ENCODE measurements at regions not wholly inside any gene's neighbourhood (a gene's known extent, or its start where the extent isn't known, plus 50 kb on each side); places are given as distances from the start of the nearest gene placed in this dataset.

DNA sequence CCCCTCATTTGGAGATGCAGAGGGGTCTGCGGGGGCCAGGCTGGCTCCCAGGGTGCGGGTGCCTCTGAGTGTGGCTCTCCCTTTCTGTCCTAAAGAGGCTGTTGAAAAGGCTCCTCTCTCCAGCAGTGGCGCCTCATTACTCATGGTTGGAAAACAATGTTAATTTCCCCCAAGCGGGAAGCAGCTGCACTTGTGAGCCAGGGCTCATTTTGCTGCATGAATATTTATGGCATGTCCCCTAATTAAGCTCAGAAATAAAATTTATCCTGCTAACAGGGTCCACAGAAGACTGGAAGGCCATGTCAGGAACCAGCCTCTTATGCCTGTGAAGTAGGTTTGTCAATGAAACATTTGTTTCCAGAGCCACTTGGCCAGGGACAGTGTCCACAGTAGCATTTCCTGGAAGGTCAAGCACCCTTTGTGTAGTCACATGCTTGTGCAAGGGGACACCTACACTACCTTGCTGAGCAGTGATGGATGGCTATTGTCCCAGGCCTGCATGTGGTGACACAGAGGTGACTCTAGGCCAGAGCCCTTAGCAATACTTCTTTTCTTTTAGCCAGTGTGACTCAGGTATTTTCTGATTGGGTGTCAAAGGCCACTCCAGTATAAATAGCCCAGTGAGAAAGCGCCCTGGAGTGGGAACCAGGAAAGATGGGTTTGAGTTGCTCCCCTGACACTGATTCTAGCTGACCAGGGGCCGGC, 259.0 kb downstream of the FOXD2 start:
- DNase-seq (ENCODE audit: extremely low read depth, low read depth): no peak
- TF ChIP-seq, protein P1, sequence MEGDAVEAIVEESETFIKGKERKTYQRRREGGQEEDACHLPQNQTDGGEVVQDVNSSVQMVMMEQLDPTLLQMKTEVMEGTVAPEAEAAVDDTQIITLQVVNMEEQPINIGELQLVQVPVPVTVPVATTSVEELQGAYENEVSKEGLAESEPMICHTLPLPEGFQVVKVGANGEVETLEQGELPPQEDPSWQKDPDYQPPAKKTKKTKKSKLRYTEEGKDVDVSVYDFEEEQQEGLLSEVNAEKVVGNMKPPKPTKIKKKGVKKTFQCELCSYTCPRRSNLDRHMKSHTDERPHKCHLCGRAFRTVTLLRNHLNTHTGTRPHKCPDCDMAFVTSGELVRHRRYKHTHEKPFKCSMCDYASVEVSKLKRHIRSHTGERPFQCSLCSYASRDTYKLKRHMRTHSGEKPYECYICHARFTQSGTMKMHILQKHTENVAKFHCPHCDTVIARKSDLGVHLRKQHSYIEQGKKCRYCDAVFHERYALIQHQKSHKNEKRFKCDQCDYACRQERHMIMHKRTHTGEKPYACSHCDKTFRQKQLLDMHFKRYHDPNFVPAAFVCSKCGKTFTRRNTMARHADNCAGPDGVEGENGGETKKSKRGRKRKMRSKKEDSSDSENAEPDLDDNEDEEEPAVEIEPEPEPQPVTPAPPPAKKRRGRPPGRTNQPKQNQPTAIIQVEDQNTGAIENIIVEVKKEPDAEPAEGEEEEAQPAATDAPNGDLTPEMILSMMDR (IDR thresholded peaks at IDR 0.05; ENCODE audit: low read depth, low read length): no peak

DNA sequence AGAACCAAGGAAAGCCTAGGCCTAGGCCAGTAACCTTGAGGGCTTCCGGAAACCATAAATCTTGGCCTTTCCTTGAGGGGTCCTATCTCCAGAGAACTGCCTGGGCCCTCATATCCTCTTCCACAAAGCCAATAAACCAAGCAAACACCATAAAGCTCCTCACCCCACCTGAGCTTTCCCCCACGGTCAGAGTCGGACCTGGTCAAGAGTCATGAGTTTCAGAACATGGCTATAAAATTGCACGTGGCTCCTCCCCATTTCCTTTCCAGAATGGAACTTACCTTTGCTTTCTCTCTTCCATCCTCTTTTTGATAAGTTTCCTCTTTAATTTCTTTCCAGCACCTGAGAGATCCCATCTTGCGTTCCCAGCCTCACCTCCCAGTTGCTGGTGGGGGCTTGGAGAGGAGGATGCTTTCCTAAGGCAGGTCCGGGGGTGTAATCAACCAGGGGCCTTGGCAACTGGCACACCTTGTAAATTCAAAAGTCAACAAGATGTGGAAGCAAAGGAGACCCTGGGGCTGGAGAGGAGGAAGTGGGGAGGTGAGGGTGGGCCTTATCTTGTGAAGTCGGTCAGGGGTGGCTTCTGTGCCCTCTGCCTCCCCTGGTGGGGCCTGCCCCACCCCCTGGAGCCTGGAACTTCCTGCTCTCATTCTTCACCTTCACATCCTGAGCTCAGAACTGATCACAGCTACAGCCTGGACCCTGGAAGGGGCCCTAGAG, 259.9 kb downstream of the FOXD2 start:
- DNase-seq (ENCODE audit: extremely low read depth, low read depth): no peak
- TF ChIP-seq, protein P1 (IDR thresholded peaks at IDR 0.05; ENCODE audit: low read depth, low read length): no peak

DNA sequence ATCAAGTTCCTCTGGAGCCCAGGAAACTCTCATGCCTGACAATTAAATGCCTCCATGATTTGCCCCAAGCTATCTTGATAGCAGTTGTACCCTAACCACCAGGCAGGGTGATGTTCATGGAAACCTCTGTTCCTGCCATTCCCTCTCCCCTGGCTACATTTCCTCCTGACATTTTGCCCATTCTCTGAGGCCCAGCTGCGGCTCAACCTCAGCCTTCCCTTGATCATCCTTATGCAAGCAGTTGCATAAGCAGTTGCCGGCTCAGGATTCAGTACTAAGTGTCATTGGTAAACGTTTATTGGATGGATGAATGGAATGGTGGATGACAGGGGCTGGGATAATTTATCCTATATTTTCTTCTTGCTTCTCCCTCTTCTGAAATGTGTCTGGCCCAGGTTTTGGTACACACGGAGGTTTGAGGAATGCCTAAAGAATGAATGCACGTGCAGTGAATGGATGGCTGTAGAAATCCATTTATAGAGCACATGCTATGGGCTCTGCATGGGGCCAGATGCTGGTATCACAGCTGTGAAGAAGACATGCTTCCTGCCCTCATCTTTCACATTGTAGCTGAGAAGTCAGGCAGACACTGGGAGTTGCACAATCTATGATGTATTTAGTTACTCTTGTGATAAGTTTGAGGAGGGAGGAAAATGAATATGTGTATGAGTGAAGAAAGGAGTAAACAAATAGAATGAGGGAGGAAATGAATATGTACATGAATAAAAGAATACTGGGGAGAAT, 261.8 kb downstream of the FOXD2 start:
- TF ChIP-seq, protein P1 (IDR thresholded peaks at IDR 0.05; ENCODE audit: low read depth, low read length): no peak

DNA sequence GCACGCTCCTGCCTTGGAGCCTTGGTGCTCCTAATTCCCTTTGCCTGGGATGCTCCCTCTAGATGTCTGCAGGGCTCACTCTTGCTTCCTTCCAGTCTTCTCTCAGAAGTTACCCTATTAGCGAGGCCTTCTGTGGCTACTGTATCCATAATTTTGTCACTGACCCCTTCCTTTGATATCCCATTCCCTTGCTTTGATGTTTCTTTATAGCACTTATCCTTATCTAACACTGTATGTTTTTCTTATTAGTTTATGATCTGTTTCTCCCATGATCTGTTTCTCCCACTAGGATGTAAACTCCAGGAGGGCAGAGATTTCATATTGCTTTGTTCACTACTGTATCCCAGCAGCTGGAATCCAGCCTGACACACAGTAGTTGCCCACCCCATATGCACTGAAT, 263.4 kb downstream of the FOXD2 start:
- DNase-seq (ENCODE audit: extremely low read depth, low read depth): no peak
- TF ChIP-seq, protein P1 (IDR thresholded peaks at IDR 0.05; ENCODE audit: low read depth, low read length): no peak

More for the DNA sequence above, 261.8 kb downstream of the FOXD2 start:
- no peak for DNase-seq (ENCODE audit: extremely low read depth, low read depth)

DNA sequence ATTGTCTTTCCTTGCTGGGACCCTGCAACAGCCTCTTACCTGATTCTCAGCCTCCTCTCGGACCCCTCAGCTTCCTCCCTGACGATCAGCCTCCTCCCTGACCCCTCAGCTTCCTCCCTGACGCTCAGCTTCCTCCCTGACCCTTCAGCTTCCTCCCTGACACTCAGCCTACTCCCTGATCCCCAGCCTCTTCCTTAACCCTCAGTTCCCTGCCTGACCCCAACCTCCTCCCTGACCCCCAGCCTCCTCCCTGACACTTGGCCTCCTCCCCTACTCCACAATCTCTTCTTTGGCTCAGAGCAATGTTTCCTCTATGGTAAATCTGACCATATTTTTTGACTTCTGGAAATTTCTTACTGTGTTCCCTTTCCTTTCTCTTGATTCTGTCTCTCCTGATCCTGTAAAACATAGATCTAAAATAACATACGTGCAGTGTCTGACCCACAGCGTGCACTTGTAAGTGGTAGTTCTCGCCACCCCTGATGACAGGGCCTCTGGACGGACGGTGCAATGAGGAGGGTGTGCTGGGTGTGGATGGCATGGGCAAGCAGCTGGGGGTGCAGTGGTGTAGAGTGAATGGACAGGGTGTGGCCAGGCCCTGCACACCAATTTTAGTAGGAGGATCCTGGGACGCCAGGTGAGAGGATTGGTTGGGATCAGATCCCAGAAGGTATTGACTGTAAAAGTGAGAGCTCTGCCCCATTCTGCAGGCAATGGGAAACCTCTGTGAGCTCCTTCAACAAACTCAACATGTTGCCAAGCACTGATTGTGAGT, 264.1 kb downstream of the FOXD2 start:
- DNase-seq (ENCODE audit: extremely low read depth, low read depth): no peak

DNA sequence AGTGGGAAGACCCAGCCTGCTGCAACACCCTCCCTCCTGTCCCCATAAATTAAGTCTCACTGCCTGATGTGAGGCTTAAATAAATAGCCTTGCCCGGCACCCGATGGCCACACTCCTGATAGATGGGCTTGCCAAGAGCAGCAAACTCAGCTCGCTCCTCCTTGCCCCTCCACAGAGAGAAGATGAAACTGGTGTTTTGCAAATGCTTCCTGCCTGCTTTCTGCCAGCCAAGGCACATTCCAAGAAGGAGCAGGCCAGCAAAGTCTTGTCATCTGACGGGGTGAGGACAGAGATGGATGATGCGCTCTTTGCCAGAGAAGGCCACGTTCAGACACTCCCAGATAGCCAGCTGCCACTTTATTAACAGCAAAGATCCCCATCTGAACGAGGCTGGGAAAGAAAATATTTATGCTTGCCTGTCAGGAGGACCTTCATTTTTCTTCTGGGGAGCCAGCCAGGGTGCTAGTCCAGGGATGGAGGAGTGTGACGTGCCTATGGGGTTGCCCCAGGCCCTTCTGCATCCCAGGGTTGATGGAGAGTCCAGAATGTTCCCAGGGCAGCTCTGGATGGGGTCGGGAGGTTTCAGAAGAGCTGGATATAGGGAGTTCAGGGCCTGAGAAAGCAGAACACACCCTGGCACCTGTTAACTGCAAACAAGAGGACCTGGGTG, 265.4 kb downstream of the FOXD2 start:
- TF ChIP-seq, protein P1 (IDR thresholded peaks at IDR 0.05; ENCODE audit: low read depth, low read length): no peak
- DNase-seq (ENCODE audit: extremely low read depth, low read depth): no peak

More for the DNA sequence above, 264.1 kb downstream of the FOXD2 start:
- TF ChIP-seq, protein P1 (IDR thresholded peaks at IDR 0.05; ENCODE audit: low read depth, low read length): no peak

Measured in AG09319 (cell line).